Left ventricle myocardium inferior (tissue), 1 donor: ENCODE measurements at regions not wholly inside any gene's neighbourhood (a gene's known extent, or its start where the extent isn't known, plus 50 kb on each side); places are given as distances from the start of the nearest gene placed in this dataset.

Experiments used
- DNase-seq: peaks from one replicate; pipeline ENCODE4 v3.0.0-alpha.2; 2020
- H3K27ac ChIP-seq: fragments of 200-600 bp; replicated peaks from 2 replicates; pipeline ENCODE4 v1.8.0; 2021
- H3K27me3 ChIP-seq: fragments of 200-600 bp; 2 replicates; pipeline ENCODE4 v1.8.0; 2021; ENCODE audit warnings: low read depth
- H3K36me3 ChIP-seq: fragments of 200-600 bp; 2 replicates; pipeline ENCODE4 v1.8.0; 2021
- H3K4me1 ChIP-seq: fragments of 200-600 bp; 2 replicates; pipeline ENCODE4 v1.8.0; 2021
- H3K4me3 ChIP-seq: fragments of 200-600 bp; 2 replicates; pipeline ENCODE4 v1.8.0; 2021; ENCODE audit warnings: mild to moderate bottlenecking, moderate library complexity
- H3K9me3 ChIP-seq: fragments of 200-600 bp; replicated peaks from 2 replicates; pipeline ENCODE4 v1.8.0; 2021
- intact Hi-C: fragments of 100-400 bp; cut with micrococcal nuclease; formaldehyde crosslinking; loops from one replicate; pipeline ENCODE4 v1.11.0; 2022
- TF ChIP-seq, protein P1 (sequence below): fragments of 200-600 bp; IDR thresholded peaks from 2 replicates; pipeline ENCODE4 v1.8.0; 2021; ENCODE audit warnings: antibody characterized with exemption, mild to moderate bottlenecking, borderline replicate concordance
- donor health status: DM: no; HTN: yes; CAD: no; lungs with severe emphysema.

- Histone ChIP-seq H3K36me3 (no peaks in the 10 kb centered on the region), H3K4me3 (no peak overlapping the region), H3K9me3 (peaks cover under 1% of the 10 kb centered on the region), H3K27ac (no peak overlapping the region), H3K4me1 (peaks cover 21% of the 10 kb centered on the region), H3K27me3 (no peaks in the 10 kb centered on the region)
- TF ChIP-seq, protein P1, sequence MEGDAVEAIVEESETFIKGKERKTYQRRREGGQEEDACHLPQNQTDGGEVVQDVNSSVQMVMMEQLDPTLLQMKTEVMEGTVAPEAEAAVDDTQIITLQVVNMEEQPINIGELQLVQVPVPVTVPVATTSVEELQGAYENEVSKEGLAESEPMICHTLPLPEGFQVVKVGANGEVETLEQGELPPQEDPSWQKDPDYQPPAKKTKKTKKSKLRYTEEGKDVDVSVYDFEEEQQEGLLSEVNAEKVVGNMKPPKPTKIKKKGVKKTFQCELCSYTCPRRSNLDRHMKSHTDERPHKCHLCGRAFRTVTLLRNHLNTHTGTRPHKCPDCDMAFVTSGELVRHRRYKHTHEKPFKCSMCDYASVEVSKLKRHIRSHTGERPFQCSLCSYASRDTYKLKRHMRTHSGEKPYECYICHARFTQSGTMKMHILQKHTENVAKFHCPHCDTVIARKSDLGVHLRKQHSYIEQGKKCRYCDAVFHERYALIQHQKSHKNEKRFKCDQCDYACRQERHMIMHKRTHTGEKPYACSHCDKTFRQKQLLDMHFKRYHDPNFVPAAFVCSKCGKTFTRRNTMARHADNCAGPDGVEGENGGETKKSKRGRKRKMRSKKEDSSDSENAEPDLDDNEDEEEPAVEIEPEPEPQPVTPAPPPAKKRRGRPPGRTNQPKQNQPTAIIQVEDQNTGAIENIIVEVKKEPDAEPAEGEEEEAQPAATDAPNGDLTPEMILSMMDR: no peak
- no peak for DNase-seq
- intact Hi-C loops: no loop called here
Observed at GRCh38 chr6:43981363-43981990, 145.8 kb downstream of the MRPL14 start.

DNA sequence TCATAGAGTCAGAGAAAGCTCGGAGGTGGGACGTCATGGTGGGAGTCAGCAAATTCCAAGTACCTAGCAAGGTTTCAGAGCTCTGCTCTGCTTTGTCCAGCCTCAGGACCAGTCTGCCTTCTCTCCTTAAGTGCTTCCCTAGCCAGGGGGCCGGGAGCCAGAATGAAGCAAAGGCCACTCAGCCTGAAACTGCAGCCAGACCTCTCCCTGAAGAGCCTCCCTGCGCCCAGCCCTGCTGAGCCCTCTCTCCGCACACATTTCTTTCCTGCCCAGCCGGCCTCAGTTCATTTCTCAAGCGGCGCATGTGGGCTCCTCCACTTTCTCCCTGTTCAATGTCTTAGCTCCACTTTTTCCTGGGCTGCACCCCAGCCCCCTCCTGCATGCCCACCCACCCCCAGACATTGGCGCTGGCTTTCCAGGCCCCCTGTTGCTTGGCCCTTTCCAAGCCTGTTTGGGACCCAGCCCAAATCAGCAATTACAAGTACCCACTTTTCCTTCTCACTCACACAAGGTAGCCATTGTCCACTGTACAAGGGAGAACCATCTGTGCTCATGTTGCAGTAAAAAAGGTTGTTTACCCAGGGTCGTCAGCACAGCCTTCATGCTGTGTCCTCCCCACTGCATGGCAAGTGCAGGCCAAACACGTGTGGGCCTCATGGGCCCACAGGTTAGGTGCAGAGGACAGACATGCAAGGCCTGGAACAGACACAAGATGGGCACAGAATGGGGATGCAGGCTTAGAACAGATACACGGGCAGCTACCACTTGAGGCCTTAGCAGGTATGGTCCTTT lies 147.1 kb downstream of the MRPL14 start:
- Histone ChIP-seq H3K9me3 (peaks cover 10% of the 10 kb centered on the region), H3K27ac (no peak overlapping the region), H3K4me3 (no peak overlapping the region), H3K36me3 (no peaks in the 10 kb centered on the region), H3K4me1 (peaks cover 15% of the 10 kb centered on the region), H3K27me3 (no peaks in the 10 kb centered on the region)
- intact Hi-C loops: no loop called here
- TF ChIP-seq, protein P1: no peak
- no peak for DNase-seq

DNA sequence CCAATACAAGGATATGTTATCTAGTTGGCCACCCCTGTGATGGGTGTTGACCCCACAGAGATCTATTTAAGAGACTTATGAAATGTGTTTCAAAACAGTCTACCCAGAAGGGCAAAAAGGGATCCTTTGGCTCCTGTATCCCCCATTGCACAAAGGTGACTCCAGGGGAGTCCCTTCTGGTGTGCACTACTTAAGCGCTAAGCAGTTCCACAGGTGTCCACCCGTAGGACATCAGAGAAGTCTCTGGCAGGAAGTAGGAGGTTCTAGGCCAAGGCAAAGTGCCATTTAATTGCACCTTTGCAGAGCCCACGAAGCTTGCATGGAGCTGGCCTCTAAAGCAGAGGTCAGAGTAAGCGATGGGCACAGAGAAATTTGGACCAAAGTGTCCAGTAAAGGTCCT lies 147.7 kb downstream of the MRPL14 start:
- intact Hi-C loops: no loop called here
- TF ChIP-seq, protein P1: no peak
- no peak for DNase-seq
- H3K9me3 ChIP-seq: peaks cover 10% of the 10 kb centered on the region
- no peak overlapping the region for H3K27ac ChIP-seq
- no peaks in the 10 kb centered on the region for H3K36me3 ChIP-seq
- H3K27me3 ChIP-seq: no peaks in the 10 kb centered on the region
- H3K4me3 ChIP-seq: no peak overlapping the region
- peaks cover 15% of the 10 kb centered on the region for H3K4me1 ChIP-seq

DNA sequence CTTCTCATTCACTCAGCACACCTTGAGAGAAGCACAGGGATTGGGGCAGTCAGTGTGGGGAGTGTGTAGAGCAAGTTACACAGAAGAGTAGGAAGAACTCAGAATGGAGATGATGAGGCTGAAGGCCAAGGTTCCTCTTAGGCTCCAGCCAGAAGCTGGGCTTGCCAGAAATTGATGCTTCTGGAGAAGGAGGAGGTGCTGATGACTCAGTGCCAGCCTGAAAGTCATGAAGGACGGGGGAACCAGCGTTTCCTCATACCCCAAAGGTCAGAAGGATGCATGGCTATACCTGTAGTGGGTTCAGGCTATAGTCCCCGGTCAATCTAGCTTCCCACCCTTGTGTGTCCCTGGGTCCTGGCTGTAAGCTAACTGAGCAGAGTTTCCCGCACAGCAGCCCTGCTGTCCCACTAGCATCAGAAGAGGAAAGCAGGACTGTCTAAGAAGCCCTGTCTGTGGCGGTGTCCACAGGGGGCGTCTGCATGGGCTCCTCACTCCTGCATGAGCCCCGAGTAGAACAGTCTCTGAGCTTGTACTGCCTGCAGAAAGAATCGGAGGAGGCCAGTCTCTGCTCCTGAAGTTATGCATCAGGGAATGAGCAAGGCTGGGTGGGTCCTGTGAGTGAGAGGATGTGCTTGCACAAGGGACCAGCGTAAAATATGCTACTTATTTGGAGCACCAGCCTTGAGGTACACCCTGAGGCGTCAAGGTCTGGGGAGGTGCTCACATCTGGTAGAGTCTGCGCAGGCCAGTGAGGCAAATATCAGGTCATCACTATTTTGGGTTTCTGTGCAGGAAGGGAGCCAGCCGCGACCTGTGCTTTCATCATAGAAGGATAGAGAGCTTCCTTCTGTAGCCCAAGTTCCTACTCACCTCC lies 148.5 kb downstream of the MRPL14 start:
- no peak overlapping the region for H3K4me3 ChIP-seq
- H3K27ac ChIP-seq: no peak overlapping the region
- peaks cover 10% of the 10 kb centered on the region for H3K9me3 ChIP-seq
- no peak for DNase-seq
- intact Hi-C loops: no loop called here
- H3K4me1 ChIP-seq: peaks cover 17% of the 10 kb centered on the region
- H3K36me3 ChIP-seq: no peaks in the 10 kb centered on the region
- H3K27me3 ChIP-seq: no peaks in the 10 kb centered on the region
- TF ChIP-seq, protein P1: no peak

DNA sequence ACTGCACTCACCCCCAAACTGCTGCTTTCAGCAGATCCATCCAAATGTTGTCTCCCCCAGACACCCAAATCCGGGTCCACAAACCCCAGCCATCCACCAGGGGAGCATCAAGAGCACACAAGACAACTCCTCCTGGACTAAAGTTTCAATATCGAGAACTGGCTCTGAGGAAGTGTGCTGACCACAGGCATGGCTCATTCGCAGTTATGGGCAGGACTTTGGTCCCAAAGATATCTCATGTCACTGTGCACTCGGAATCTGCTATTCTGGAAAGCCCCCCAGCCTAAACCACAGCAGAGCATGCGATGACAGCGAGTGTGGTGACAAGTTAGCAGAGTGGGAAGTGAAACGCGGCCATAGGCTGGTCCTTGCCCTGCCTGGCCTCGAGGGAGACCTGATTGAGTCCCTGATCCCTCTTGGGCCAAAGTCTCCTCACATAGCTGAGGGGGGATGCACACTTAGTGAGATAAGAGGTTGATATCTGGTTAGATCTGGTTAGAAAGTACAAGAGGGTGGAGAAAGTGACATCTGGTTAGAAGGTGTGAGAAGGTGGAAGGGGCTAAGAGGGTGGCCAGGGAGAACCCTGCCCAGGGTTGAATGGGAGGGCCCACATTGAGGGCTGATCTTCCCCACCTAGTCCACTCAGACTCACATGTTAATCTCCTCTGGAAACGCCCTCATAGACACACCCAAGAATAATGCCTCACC lies 149.7 kb downstream of the MRPL14 start:
- intact Hi-C loops: no loop called here
- H3K4me3 ChIP-seq: no peak overlapping the region
- TF ChIP-seq, protein P1: no peak
- H3K27me3 ChIP-seq: no peaks in the 10 kb centered on the region
- peaks cover 10% of the 10 kb centered on the region for H3K9me3 ChIP-seq
- DNase-seq: no peak
- no peak overlapping the region for H3K27ac ChIP-seq
- H3K36me3 ChIP-seq: no peaks in the 10 kb centered on the region
- peaks cover 21% of the 10 kb centered on the region for H3K4me1 ChIP-seq
